HCT116 (cell line): ENCODE measurements at regions not wholly inside any gene's neighbourhood (a gene's known extent, or its start where the extent isn't known, plus 50 kb on each side); places are given as distances from the start of the nearest gene placed in this dataset.

ENCODE experiments used
- ATAC-seq: fragments of 200-7000 bp; cut with Tn5 transposase; 2 replicates; pipeline ENCODE4 v1.9.1; 2020; ENCODE audit warnings: mild to moderate bottlenecking, moderate library complexity
- BruUV-seq: library from RNA; stranded (reverse); fragments of 400-500 nt; replicated peaks from 2 replicates; lab custom pipeline; 2021; lab: Mats Ljungman, UMichigan
- CTCF ChIA-PET: fragments of 300-600 bp; sonication (Branson Sonifier 250); formaldehyde crosslinking; loops from one replicate; lab custom pipeline; 2021; ENCODE audit warnings: antibody characterized with exemption; lab: Charles Lee
- POLR2A ChIA-PET: fragments of 300-600, 350-600 bp; sonication (Branson Sonifier 250); formaldehyde crosslinking; loops from one replicate; lab custom pipeline; 2021; ENCODE audit warnings: antibody characterized with exemption; lab: Charles Lee
- RAD21 ChIA-PET, 2 experiments: fragments of 300-600 bp; sonication (Branson Sonifier 250); formaldehyde crosslinking; loops; one replicate each; lab custom pipeline; 2023; ENCODE audit warnings: low total read pairs in 2 of 2; ENCODE audit not compliant: uncharacterized antibody in 2 of 2, unreplicated experiment in 2 of 2, low non-redundant PET in 1 of 2; lab: Charles Lee
- DNase-seq: peaks from one replicate; pipeline ENCODE4 v3.0.0-alpha.2; 2010; ENCODE audit warnings: low read depth, low spot score
- H2AFZ ChIP-seq: fragments of 200-600 bp; shearing (Covaris generic), sonication (generic); 2 replicates; pipeline ENCODE4 v1.6.1; 2017; ENCODE audit warnings: low read depth, mixed run types, mixed read lengths, antibody characterized with exemption, low read length; ENCODE audit not compliant: poor library complexity, severe bottlenecking
- H3K27ac ChIP-seq: 2 replicates; pipeline ENCODE4 v1.5.1; 2012; ENCODE audit warnings: low read depth, low read length
- H3K27me3 ChIP-seq: fragments of 200-600 bp; sonication (generic); 2 replicates; pipeline ENCODE4 v1.6.1; 2016; ENCODE audit warnings: mixed run types, low read length, mixed read lengths; ENCODE audit not compliant: insufficient read depth
- H3K36me3 ChIP-seq, 2 experiments: fragments of 200-500 bp in 1 of 2; fragments of 200-600 bp in 1 of 2; sonication (Bioruptor generic) in 1 of 2; sonication (generic) in 1 of 2; 2 replicates each; pipeline versions ENCODE4 v1.5.1 to v1.6.1; 2014 to 2016; ENCODE audit warnings: low read length in 2 of 2, inconsistent platforms in 1 of 2, mixed read lengths in 1 of 2, mixed run types in 1 of 2; ENCODE audit not compliant: insufficient read depth in 2 of 2, control insufficient read depth in 1 of 2
- H3K4me1 ChIP-seq, 2 experiments: fragments of 200-600 bp in 1 of 2; sonication (generic) in 1 of 2; 2 replicates each; pipeline versions ENCODE4 v1.5.1 to v1.6.1; 2012 to 2017; ENCODE audit warnings: low read length in 2 of 2, inconsistent platforms in 1 of 2, mild to moderate bottlenecking in 1 of 2, mixed read lengths in 1 of 2, mixed run types in 1 of 2, moderate library complexity in 1 of 2; ENCODE audit not compliant: insufficient read depth in 2 of 2, control insufficient read depth in 1 of 2
- H3K4me2 ChIP-seq: fragments of 200-600 bp; sonication (generic); 2 replicates; pipeline ENCODE4 v1.6.1; 2017; ENCODE audit warnings: mixed run types, low read length, mixed read lengths
- H3K4me3 ChIP-seq, 2 experiments: fragments of 200-600 bp in 1 of 2; sonication (generic) in 1 of 2; replicated peaks in 1 of 2; 2 replicates each; pipeline ENCODE4 v1.5.1; 2011 to 2016; ENCODE audit warnings: low read length in 2 of 2, control low read depth in 1 of 2, low read depth in 1 of 2, mild to moderate bottlenecking in 1 of 2, mixed read lengths in 1 of 2, mixed run types in 1 of 2
- H3K79me2 ChIP-seq: fragments of 200-600 bp; sonication (generic); 2 replicates; pipeline ENCODE4 v1.6.1; 2017; ENCODE audit warnings: mild to moderate bottlenecking, mixed run types, low read length, moderate library complexity, mixed read lengths; ENCODE audit not compliant: insufficient read depth
- H3K9ac ChIP-seq: fragments of 200-600 bp; sonication (generic); 2 replicates; pipeline ENCODE4 v1.6.1; 2016; ENCODE audit warnings: low read length, mixed read lengths
- H3K9me2 ChIP-seq: fragments of 200-600 bp; sonication (generic), shearing (Covaris generic); 2 replicates; pipeline ENCODE4 v1.6.1; 2017; ENCODE audit warnings: mixed run types, mild to moderate bottlenecking, moderate library complexity; ENCODE audit not compliant: insufficient read depth
- H3K9me3 ChIP-seq, 2 experiments: fragments of 200-500 bp in 1 of 2; fragments of 200-600 bp in 1 of 2; sonication (Bioruptor generic) in 1 of 2; sonication (generic) in 1 of 2; 2 replicates each; pipeline ENCODE4 v1.6.1; 2014 to 2017; ENCODE audit warnings: low read length in 2 of 2, mixed read lengths in 2 of 2, inconsistent platforms in 1 of 2, low read depth in 1 of 2, mild to moderate bottlenecking in 1 of 2, mixed run types in 1 of 2, moderate library complexity in 1 of 2; ENCODE audit not compliant: control insufficient read depth in 1 of 2, insufficient read depth in 1 of 2
- H4K20me1 ChIP-seq: fragments of 200-600 bp; sonication (generic), shearing (Covaris generic); 2 replicates; pipeline ENCODE4 v1.6.1; 2017; ENCODE audit warnings: mixed run types, mild to moderate bottlenecking, moderate library complexity; ENCODE audit not compliant: insufficient read depth
- CBX3 ChIP-seq: IDR thresholded peaks from 2 replicates; pipeline ENCODE4 v1.6.1; 2012; ENCODE audit warnings: low read depth
- JUND ChIP-seq: IDR thresholded peaks from 2 replicates; pipeline ENCODE4 v1.6.1; 2012
- POLR2AphosphoS5 ChIP-seq: IDR thresholded peaks from 2 replicates; pipeline ENCODE4 v1.6.1; 2011; ENCODE audit warnings: mild to moderate bottlenecking, low read depth, low read length, moderate library complexity
- SP1 ChIP-seq: IDR thresholded peaks from 2 replicates; pipeline ENCODE4 v1.6.1; 2012; ENCODE audit warnings: low read depth
- SRF ChIP-seq: IDR thresholded peaks from 2 replicates; pipeline ENCODE4 v1.6.1; 2012; ENCODE audit warnings: low read depth
- TCF7L2 ChIP-seq: IDR thresholded peaks from 2 replicates; pipeline ENCODE4 v1.7.0; 2011; ENCODE audit warnings: borderline replicate concordance, inconsistent platforms; ENCODE audit not compliant: insufficient read depth, insufficient read length; ENCODE audit errors: extremely low read depth
- intact Hi-C: fragments of 100-400 bp; cut with micrococcal nuclease; formaldehyde crosslinking; loops from 2 replicates; pipeline ENCODE4 v1.10.0; 2022

GRCh38 chr21:15521644-15522001, 208.2 kb upstream of the USP25 start:
- Histone ChIP-seq H3K27ac (no peak overlapping the region), H3K4me1 (no peaks in the 10 kb centered on the region), H2AFZ (no peak overlapping the region), H3K4me3 (no peak overlapping the region), H3K9ac (no peak overlapping the region), H3K9me2 (no peaks in the 10 kb centered on the region), H3K79me2 (no peaks in the 10 kb centered on the region), H3K36me3 (no peaks in the 10 kb centered on the region), H3K4me2 (no peak overlapping the region), H3K9me3 (peaks cover 3 to 8% of the 10 kb centered on the region in 2 experiments; a peak in 2 of 4 replicates), H4K20me1 (no peaks in the 10 kb centered on the region), H3K27me3 (no peaks in the 10 kb centered on the region)
- POLR2A ChIA-PET: no interaction called here
- no TSS peak for BruUV-seq
- DNase-seq (no peak), ATAC-seq (no peak)
- RAD21 ChIA-PET: no interaction called here
- intact Hi-C loops: no loop called here
- TF ChIP-seq TCF7L2: no peak
- no peak for TF ChIP-seq POLR2AphosphoS5
- TF ChIP-seq SRF: no peak
- TF ChIP-seq CBX3: no peak
- TF ChIP-seq JUND: no peak
- CTCF ChIA-PET: no interaction called here

DNA sequence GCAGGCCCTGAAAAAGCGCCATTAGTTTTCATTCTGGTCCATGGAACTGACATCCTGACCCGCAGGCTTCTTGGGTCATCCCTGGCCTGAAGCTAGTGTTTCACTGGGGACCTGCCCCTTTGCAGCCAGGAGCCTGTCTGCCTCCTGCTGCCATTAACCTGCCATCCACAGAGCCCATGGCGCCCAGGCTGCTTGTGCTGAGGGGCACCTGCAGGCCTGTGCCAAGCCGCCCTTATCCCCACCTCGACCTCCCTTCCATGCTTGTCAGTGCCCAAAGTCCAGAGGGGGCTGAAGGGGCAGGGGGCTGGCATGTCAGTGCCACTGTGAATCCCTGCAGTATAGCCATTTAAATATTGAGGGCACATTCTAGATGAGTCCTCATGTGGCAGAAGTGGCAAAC, 207.6 kb upstream of the USP25 start:
- Histone ChIP-seq H3K4me1 (no peaks in the 10 kb centered on the region), H3K27ac (no peak overlapping the region), H3K27me3 (no peaks in the 10 kb centered on the region), H2AFZ (no peak overlapping the region), H3K9ac (no peak overlapping the region), H3K4me3 (no peak overlapping the region), H3K36me3 (no peaks in the 10 kb centered on the region), H3K4me2 (no peak overlapping the region), H3K9me3 (peaks cover 3 to 8% of the 10 kb centered on the region in 2 experiments; a peak in 2 of 4 replicates), H4K20me1 (no peaks in the 10 kb centered on the region), H3K79me2 (no peaks in the 10 kb centered on the region), H3K9me2 (no peaks in the 10 kb centered on the region)
- no peak for ATAC-seq
- ChIA-PET POLR2A (no interaction called here), RAD21 (no interaction called here), CTCF (no interaction called here)
- no TSS peak for BruUV-seq
- intact Hi-C loops: no loop called here
- no peak for DNase-seq
- no peak for TF ChIP-seq SP1
